ELF-1 (cell line): ENCODE measurements at regions not wholly inside any gene's neighbourhood (a gene's known extent, or its start where the extent isn't known, plus 50 kb on each side); places are given as distances from the start of the nearest gene placed in this dataset.

ENCODE experiments used
- DNase-seq: peaks from one replicate; pipeline ENCODE4 v3.0.0-alpha.2; 2016; ENCODE audit warnings: low read depth, low spot score

DNA sequence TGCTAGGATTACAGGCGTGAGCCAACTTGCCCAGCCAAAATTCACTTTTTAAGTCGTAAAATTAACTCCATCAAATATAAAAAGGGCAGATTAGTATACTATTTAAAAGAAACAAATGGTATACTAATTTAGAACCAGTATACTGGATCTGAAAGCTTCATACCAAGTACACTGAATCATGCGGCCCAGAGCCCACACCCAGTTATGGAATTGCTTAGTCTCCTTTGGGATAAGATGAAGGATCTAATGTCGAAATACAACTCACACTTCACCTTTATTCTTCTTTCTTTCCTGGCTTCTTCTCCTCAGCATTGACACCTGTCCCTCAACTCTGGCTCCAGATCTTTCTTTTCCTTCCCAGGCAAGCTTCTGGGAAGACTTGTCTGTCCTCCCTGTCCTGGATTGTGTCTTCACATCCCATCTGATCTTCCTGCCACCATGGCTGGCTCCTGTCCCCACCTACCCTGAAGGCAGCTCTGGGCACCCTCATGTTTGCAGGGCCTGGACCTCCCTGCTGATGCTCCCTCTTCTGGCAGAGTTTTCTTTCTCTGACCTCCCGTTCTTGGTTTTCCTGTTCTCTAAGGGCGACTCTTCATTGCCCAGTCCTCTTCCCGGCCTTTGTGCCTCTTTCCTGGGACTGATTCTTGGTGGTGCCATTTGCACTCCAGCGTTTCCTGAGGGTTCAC is 57.8 kb upstream of the CTBP2 start:
- DNase-seq: peak; percentile 45

DNA sequence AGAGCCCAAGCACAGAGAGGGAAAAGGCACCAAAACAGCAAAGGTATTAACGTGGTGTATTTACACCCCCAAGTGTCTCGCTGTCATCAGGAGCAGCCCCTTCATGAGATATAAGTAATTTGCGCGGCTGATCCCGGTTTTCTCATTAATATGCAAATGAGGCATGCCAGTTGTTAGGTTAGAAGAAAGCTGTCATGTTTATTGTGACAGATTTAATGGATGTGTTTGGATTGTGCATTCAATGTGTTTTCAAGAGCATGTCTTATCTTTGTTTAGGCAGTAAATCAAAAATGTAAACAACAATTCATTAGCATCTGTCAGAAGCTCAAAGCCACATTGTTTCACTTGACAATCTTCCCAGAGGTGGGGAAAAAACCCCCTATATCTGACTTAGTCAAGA is 56.5 kb upstream of the CTBP2 start:
- no peak for DNase-seq

DNA sequence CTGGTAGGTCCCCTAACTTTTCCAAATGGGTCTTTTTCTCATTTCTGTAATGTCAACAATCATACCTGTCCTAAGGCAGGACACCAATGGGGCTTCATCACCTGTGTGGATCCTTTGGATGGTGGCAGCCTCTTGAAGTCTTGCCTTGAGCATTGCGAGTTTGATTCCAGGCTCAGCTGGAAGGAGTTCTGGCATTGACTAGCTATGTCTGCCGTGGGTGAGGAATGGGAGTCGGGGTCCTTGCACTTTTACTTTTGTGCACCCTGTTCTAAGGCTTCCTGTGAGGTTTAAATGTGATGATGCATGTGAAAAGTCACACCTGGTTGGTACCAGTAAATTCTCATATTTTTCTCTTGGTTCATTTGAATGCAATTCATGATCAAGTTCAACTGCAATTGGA is 55.9 kb upstream of the CTBP2 start:
- no peak for DNase-seq

DNA sequence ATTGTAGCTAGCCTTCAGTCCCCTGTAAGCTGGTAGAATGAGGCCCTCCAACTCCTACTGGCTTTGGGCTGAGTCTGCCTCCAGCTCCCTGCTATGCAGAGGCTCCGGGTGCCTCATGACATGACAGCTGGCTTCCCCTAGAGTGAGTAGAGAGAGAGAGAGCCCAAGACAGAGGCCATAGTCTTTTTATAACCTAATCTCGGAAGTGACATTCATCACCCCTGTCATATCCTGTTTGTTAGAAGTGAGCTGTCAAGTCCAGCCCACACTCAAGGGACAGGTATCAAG is 53.9 kb upstream of the CTBP2 start:
- no peak for DNase-seq

DNA sequence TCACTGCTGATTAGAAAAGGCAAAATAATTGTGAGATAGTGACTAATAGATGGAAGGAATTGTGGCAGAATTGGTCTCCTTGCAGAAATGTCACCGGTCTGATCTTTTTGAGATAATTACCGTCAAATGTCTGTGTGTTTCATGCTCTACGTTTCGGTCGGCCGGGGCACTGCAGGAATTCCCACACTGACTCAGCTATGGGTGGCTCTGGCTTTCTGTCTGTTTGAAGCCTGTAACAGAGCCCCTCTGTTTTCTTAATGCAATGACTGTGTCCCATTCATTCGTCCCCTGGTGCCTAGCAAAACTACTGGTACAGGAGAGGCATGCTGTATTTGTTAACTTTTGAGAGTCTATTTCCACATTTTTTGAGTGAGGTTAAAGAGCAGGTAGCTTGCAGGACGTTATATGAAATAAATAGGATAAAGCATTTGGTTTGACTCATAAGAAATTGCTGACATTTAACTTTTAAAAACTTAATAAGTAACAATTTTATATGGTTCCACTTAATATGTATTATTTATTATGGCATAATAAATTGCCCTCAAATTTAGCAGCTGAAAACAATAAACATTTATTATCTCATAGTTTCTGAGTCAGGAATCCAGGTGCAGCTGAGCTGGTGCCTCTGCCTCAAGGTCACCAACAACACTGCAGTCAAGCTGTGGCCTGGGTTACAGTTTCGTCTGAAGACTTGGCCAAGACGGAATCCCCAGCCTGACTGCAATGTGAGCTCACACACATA is 53.3 kb upstream of the CTBP2 start:
- no peak for DNase-seq

DNA sequence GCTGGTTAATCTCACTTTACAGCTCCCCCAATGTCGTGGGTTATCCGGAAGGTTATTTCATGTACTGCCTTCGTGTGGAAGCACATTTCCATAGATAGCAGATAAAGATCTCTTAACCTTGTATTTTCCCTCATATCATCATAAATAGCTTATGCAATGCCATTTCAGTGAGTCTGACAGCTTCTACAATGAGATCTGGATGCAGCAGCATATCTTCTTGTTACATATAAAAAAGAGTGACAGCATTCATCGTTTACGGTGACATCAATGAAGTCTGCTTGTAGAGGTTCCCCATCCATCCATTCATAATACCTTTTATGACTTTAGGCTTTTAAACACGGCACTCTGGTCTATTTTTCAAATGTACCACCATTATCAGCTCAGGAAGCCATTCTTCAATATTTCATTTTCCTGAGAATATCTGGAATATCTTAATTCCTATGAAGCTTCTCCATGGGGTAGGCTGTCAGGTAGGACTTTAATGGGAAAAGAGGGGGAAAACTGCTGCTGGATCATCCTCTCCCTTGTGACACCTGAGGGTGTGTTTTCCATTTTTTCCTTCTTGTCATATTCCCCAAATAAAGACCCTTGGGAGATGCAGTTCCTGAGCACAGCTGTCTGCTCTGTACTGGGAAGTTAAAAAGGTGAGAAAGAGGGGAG is 51.9 kb upstream of the CTBP2 start:
- DNase-seq: no peak
